Loucy (cell line): ENCODE measurements at regions not wholly inside any gene's neighbourhood (a gene's known extent, or its start where the extent isn't known, plus 50 kb on each side); places are given as distances from the start of the nearest gene placed in this dataset.

Experiments
- H2AFZ ChIP-seq: fragments of 200-600 bp; sonication (generic); 2 replicates; pipeline ENCODE4 v1.6.0; 2016; ENCODE audit warnings: antibody characterized with exemption, mild to moderate bottlenecking, low read length, moderate library complexity
- H3F3A ChIP-seq: fragments of 200-600 bp; 2 replicates; pipeline ENCODE4 v1.6.0; 2016; ENCODE audit warnings: antibody characterized with exemption, low read depth, mild to moderate bottlenecking
- H3K27me3 ChIP-seq: fragments of 200-600 bp; sonication (generic); 2 replicates; pipeline ENCODE4 v1.6.1; 2014; ENCODE audit warnings: low read length, mild to moderate bottlenecking; ENCODE audit not compliant: insufficient read depth, poor library complexity, severe bottlenecking
- H3K36me3 ChIP-seq: fragments of 200-600 bp; sonication (generic); 2 replicates; pipeline ENCODE4 v1.6.1; 2016; ENCODE audit warnings: low read length; ENCODE audit not compliant: insufficient read depth
- H3K4me1 ChIP-seq: fragments of 200-600 bp; sonication (generic); 2 replicates; pipeline ENCODE4 v1.5.1; 2014; ENCODE audit warnings: low read length, mild to moderate bottlenecking; ENCODE audit not compliant: insufficient read depth, poor library complexity, severe bottlenecking
- H3K4me2 ChIP-seq: fragments of 200-600 bp; sonication (generic); 2 replicates; pipeline ENCODE4 v1.6.0; 2014; ENCODE audit warnings: antibody characterized with exemption, low read length, low read depth, mild to moderate bottlenecking; ENCODE audit not compliant: poor library complexity, severe bottlenecking
- H3K4me3 ChIP-seq: fragments of 200-600 bp; sonication (generic); 2 replicates; pipeline ENCODE4 v1.5.1; 2014; ENCODE audit warnings: low read length, mild to moderate bottlenecking, mixed read lengths; ENCODE audit not compliant: poor library complexity, severe bottlenecking
- H3K79me2 ChIP-seq: fragments of 200-600 bp; sonication (generic); 2 replicates; pipeline ENCODE4 v1.6.1; 2014; ENCODE audit warnings: low read length; ENCODE audit not compliant: insufficient read depth
- H3K9ac ChIP-seq: fragments of 200-600 bp; sonication (generic); 2 replicates; pipeline ENCODE4 v1.6.0; 2014; ENCODE audit warnings: mild to moderate bottlenecking, low read depth, low read length, moderate library complexity; ENCODE audit not compliant: poor library complexity, severe bottlenecking
- H3K9me2 ChIP-seq: fragments of 200-600 bp; sonication (generic); replicated peaks from 2 replicates; pipeline ENCODE4 v1.6.1; 2016; ENCODE audit warnings: low read depth, low read length, mixed read lengths
- H3K9me3 ChIP-seq: fragments of 200-600 bp; sonication (generic); 2 replicates; pipeline ENCODE4 v1.6.1; 2014; ENCODE audit warnings: mild to moderate bottlenecking, antibody characterized with exemption, low read length, low read depth; ENCODE audit not compliant: insufficient read depth
- H4K20me1 ChIP-seq: fragments of 200-600 bp; sonication (generic); 2 replicates; pipeline ENCODE4 v1.6.0; 2014; ENCODE audit warnings: antibody characterized with exemption, low read length, mild to moderate bottlenecking; ENCODE audit not compliant: insufficient read depth, poor library complexity, severe bottlenecking
- CTCF ChIP-seq: fragments of 200-600 bp; sonication (generic); conservative IDR thresholded peaks from 2 replicates; pipeline ENCODE4 v1.5.1; 2014; ENCODE audit warnings: mild to moderate bottlenecking, antibody characterized with exemption, low read length
- EZH2phosphoT487 ChIP-seq: fragments of 200-600 bp; IDR thresholded peaks from 2 replicates; pipeline ENCODE4 v1.6.1; 2018; ENCODE audit warnings: antibody characterized with exemption, mild to moderate bottlenecking, moderate library complexity, borderline replicate concordance

- H3K4me2 ChIP-seq: no peak overlapping the region
- TF ChIP-seq EZH2phosphoT487 (no peak), CTCF (no peak)
- H3K27me3 ChIP-seq: peaks cover 4% of the 10 kb centered on the region
- no peak overlapping the region for H3K9ac ChIP-seq
- no peaks in the 10 kb centered on the region for H3K4me1 ChIP-seq
- no peaks in the 10 kb centered on the region for H3K9me3 ChIP-seq
- no peak overlapping the region for H2AFZ ChIP-seq
- H3K36me3 ChIP-seq: no peaks in the 10 kb centered on the region
- no peaks in the 10 kb centered on the region for H3K9me2 ChIP-seq
- no peaks in the 10 kb centered on the region for H3K79me2 ChIP-seq
- H3K4me3 ChIP-seq: no peak overlapping the region
- no peaks in the 10 kb centered on the region for H4K20me1 ChIP-seq
- no peaks in the 10 kb centered on the region for H3F3A ChIP-seq
These were observed 689.4 kb upstream of the SLC8A1 start for GRCh38 chr2:41141146-41141791.

DNA sequence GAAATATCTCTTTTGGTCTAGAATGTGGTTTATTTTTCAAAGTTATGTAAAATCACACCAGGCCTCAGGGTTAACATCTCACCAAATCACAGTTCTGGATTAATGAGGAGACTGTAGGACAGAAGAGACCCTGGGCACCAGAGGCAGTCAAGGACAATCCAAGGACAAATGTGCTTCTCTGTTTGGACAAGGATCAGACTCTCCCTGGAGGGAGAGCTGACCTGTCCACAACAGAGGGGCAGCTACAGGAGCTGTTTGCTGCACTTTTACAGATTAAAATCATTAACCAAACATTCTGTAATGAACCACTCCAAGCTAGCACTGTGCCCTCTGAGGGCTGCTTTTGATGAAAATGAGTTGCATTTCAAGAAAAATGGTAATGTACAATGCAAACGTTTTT is 690.6 kb upstream of the SLC8A1 start:
- Histone ChIP-seq H3K9ac (no peak overlapping the region), H3K27me3 (peaks cover 4% of the 10 kb centered on the region), H2AFZ (no peak overlapping the region), H3F3A (no peaks in the 10 kb centered on the region), H3K4me3 (no peak overlapping the region), H3K9me2 (no peaks in the 10 kb centered on the region), H3K9me3 (no peaks in the 10 kb centered on the region), H3K79me2 (no peaks in the 10 kb centered on the region), H4K20me1 (no peaks in the 10 kb centered on the region), H3K4me2 (no peak overlapping the region), H3K36me3 (no peaks in the 10 kb centered on the region), H3K4me1 (no peaks in the 10 kb centered on the region)
- TF ChIP-seq EZH2phosphoT487: no peak
- no peak for TF ChIP-seq CTCF

DNA sequence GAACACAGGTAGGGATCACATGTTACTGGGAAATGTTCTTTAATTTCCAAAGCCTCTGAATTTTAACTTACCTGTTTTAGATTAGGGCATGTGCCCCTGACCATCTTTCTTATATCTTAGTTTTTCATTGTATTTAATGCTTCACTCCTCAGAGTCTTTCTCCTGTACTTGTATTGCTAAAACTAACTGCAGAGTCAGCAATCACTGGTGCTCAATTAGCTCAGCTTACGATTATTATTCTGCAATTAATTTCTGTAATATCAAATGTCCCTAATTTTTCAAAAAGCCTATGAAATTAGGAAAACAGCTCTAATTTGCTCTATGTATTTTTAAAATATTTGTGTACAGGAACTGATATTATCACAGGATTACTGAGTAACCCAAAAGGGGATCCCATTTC is 693.2 kb upstream of the SLC8A1 start:
- no peaks in the 10 kb centered on the region for H3K36me3 ChIP-seq
- H3K9me3 ChIP-seq: no peaks in the 10 kb centered on the region
- no peak overlapping the region for H3K9ac ChIP-seq
- no peaks in the 10 kb centered on the region for H3F3A ChIP-seq
- no peak overlapping the region for H2AFZ ChIP-seq
- no peak overlapping the region for H3K4me2 ChIP-seq
- no peaks in the 10 kb centered on the region for H3K4me1 ChIP-seq
- no peaks in the 10 kb centered on the region for H4K20me1 ChIP-seq
- no peaks in the 10 kb centered on the region for H3K79me2 ChIP-seq
- no peaks in the 10 kb centered on the region for H3K9me2 ChIP-seq
- peaks cover 4% of the 10 kb centered on the region for H3K27me3 ChIP-seq
- no peak overlapping the region for H3K4me3 ChIP-seq
- no peak for TF ChIP-seq CTCF
